Activated T-helper 17 cell treated with anti-CD3 and anti-CD28 coated beads, Interleukin-2, amount 50 U/mL, for 72 hours (primary cell): ENCODE measurements at regions not wholly inside any gene's neighbourhood (a gene's known extent, or its start where the extent isn't known, plus 50 kb on each side); places are given as distances from the start of the nearest gene placed in this dataset.

Experiments
- ATAC-seq: fragments of 150-1000 bp; cut with Tn5 transposase; replicated peaks from 2 replicates; pipeline ENCODE4 v1.10.0; 2021; ENCODE audit warnings: mild to moderate bottlenecking, moderate library complexity
- H3K27ac Mint-ChIP-seq: one replicate; pipeline ENCODE4 v1.8.0; 2022; ENCODE audit warnings: mixed read lengths
- H3K27me3 Mint-ChIP-seq: one replicate; pipeline ENCODE4 v1.8.0; 2022; ENCODE audit warnings: mixed read lengths
- H3K36me3 Mint-ChIP-seq: one replicate; pipeline ENCODE4 v1.8.0; 2022; ENCODE audit warnings: low read depth, mild to moderate bottlenecking, mixed read lengths
- H3K4me1 Mint-ChIP-seq: one replicate; pipeline ENCODE4 v1.8.0; 2022; ENCODE audit warnings: mixed read lengths
- H3K4me3 Mint-ChIP-seq: one replicate; pipeline ENCODE4 v1.8.0; 2022; ENCODE audit warnings: mild to moderate bottlenecking, mixed read lengths
- H3K9me3 Mint-ChIP-seq: one replicate; pipeline ENCODE4 v1.8.0; 2022; ENCODE audit warnings: mixed read lengths

GRCh38 chr5:129821477-129822131, 73.7 kb downstream of the MINAR2 start:
- no peak overlapping the region for H3K27ac Mint-ChIP-seq
- H3K4me3 Mint-ChIP-seq, result no peak overlapping the region
- H3K4me1 Mint-ChIP-seq, result no peaks in the 10 kb centered on the region
- peaks cover 14% of the 10 kb centered on the region for H3K27me3 Mint-ChIP-seq
- ATAC-seq, result no peak
- H3K9me3 Mint-ChIP-seq, result no peaks in the 10 kb centered on the region
- H3K36me3 Mint-ChIP-seq, result no peaks in the 10 kb centered on the region

- ATAC-seq, result no peak
- Mint-ChIP-seq H3K27me3 (peaks cover 12% of the 10 kb centered on the region), H3K36me3 (no peaks in the 10 kb centered on the region), H3K9me3 (peaks cover 4% of the 10 kb centered on the region), H3K4me1 (no peaks in the 10 kb centered on the region), H3K27ac (no peak overlapping the region), H3K4me3 (no peak overlapping the region)
Measured at GRCh38 chr5:129830288-129830687, 74.0 kb upstream of the CHSY3 start.

DNA sequence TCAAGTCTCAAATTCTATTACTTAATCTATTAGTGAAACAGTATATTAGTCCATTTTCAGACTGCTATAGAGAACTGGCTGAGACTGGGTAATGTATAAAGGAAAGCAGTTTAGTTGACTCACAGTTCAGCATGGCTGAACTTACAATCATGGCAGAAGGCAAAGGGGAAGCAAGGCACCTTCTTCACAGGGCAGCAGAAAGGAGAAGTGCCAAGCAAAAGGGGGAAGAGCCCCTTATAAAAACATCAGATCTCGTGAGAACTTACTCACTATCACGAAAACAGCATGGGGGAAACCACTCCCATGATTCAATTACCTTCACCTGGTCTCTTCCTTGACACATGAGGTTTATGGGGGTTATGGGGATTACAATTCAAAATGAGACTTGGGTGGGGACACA, 67.9 kb upstream of the CHSY3 start:
- Mint-ChIP-seq H3K9me3 (peaks cover 4% of the 10 kb centered on the region), H3K36me3 (no peaks in the 10 kb centered on the region), H3K27me3 (peaks cover 20% of the 10 kb centered on the region), H3K27ac (no peak overlapping the region), H3K4me3 (no peak overlapping the region), H3K4me1 (no peaks in the 10 kb centered on the region)
- no peak for ATAC-seq

DNA sequence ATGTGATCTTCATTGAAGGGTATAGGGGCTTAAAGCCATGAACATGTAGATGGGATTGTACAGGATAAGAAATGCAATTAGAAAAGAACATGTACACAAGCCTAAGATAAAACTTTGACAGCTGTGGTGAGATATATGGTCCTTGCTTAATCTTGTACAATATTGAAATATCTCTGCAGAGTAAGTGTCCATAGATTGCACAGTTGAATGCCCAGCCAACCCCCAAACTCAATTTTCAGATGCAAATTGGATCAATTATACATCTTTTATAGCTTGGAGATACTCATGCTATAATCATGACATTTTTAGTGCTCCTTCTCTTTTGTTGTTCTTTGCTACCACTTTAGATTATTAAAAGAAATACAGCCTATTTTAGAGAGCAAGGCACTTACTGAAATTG, 59.5 kb upstream of the CHSY3 start:
- Mint-ChIP-seq H3K36me3 (no peaks in the 10 kb centered on the region), H3K4me1 (no peaks in the 10 kb centered on the region), H3K4me3 (no peak overlapping the region), H3K27me3 (peaks cover 6% of the 10 kb centered on the region), H3K9me3 (no peaks in the 10 kb centered on the region), H3K27ac (no peak overlapping the region)
- no peak for ATAC-seq

- Mint-ChIP-seq H3K27ac (no peak overlapping the region), H3K4me3 (no peak overlapping the region), H3K9me3 (no peaks in the 10 kb centered on the region), H3K36me3 (no peaks in the 10 kb centered on the region), H3K27me3 (peaks cover 18% of the 10 kb centered on the region), H3K4me1 (no peaks in the 10 kb centered on the region)
- ATAC-seq, result peak; percentile 73
Measured at GRCh38 chr5:129852747-129853352, 51.4 kb upstream of the CHSY3 start.

- H3K27me3 Mint-ChIP-seq, result peaks cover 18% of the 10 kb centered on the region
- no peaks in the 10 kb centered on the region for H3K36me3 Mint-ChIP-seq
- no peak overlapping the region for H3K27ac Mint-ChIP-seq
- ATAC-seq, result no peak
- no peaks in the 10 kb centered on the region for H3K9me3 Mint-ChIP-seq
- no peaks in the 10 kb centered on the region for H3K4me1 Mint-ChIP-seq
- no peak overlapping the region for H3K4me3 Mint-ChIP-seq
Measured at GRCh38 chr5:129853588-129853987, 50.7 kb upstream of the CHSY3 start.
